ENCODE measurements at regions not wholly inside any gene's neighbourhood (a gene's known extent, or its start where the extent isn't known, plus 50 kb on each side); places are given as distances from the start of the nearest gene placed in this dataset.

DNA sequence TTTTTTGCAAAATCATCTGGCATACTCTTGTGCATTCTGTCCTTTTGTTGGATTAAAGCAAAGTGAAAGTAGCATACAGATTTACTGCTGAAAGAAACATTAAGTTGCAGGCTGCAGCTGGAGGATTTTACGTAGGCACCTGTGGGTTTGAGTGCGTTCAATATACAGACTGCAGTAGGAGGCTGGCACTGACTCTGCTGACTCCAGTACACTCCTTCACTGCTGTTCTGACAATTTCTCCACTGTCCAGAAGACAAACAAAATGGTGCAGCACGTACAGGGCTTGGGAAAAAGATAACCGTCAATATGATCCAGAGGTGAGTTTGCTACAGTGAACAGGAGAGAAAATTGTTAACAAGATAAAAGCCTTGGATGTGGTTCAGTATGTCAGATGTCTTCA, 73.3 kb downstream of the TANC2 start:
- POLR2A ChIA-PET, result no interaction called here
- no peaks in the 10 kb centered on the region for H3K27me3 ChIP-seq (ENCODE audit: control insufficient read depth, insufficient read depth, low read length)
- no peak for DNase-seq (ENCODE audit: low read depth)
- CTCF ChIA-PET, result interaction anchor here (1.8 kb wide), 1 partner anchor 8 kb away, joined by 6 read pairs; no protein-coding TSS in a partner anchor
- no peak overlapping the region for H3K4me3 ChIP-seq (ENCODE audit: low read depth, low read length)
- no peaks in the 10 kb centered on the region for H3K36me3 ChIP-seq (ENCODE audit: control insufficient read depth, insufficient read depth, low read length)
- TF ChIP-seq, protein P1, sequence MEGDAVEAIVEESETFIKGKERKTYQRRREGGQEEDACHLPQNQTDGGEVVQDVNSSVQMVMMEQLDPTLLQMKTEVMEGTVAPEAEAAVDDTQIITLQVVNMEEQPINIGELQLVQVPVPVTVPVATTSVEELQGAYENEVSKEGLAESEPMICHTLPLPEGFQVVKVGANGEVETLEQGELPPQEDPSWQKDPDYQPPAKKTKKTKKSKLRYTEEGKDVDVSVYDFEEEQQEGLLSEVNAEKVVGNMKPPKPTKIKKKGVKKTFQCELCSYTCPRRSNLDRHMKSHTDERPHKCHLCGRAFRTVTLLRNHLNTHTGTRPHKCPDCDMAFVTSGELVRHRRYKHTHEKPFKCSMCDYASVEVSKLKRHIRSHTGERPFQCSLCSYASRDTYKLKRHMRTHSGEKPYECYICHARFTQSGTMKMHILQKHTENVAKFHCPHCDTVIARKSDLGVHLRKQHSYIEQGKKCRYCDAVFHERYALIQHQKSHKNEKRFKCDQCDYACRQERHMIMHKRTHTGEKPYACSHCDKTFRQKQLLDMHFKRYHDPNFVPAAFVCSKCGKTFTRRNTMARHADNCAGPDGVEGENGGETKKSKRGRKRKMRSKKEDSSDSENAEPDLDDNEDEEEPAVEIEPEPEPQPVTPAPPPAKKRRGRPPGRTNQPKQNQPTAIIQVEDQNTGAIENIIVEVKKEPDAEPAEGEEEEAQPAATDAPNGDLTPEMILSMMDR (IDR thresholded peaks at IDR 0.05; ENCODE audit: insufficient read depth, low read depth, low read length), result no peak

DNA sequence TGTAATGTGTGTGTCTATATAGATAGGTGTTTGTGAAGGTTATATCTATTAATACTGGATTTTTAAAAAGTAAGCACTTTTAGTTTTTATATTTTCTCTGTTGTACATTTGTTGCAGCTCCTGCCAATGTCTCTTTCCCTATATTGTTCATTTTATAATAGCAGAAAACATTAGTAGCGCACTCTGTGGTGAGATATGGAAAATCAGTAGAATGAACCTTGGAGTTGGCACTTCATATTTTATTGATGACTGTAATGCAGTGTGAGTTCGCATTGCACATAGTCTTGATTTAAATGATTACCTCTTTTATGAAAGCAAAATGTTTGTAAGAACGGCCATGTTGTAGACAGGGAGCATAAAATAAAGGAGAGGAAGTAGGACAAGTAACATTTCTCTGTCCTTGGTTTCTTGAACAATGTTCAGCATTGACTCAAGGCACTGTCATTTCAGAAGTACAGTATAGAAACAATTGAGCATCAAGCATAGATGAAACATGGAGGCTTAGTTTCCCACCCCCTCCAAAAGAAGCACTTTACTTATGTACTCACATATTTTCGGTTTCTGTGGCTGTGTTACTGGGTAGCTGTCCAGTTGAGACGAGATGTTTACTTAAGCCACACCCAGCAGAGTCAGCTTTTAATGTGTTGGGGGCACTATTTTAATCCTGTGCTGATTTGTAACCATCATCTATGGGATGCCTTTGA, 74.0 kb downstream of the TANC2 start:
- DNase-seq (ENCODE audit: low read depth), result no peak
- ChIA-PET POLR2A (interaction anchor here (0.5 kb wide), 1 partner anchor 1465 kb away, joined by 3 read pairs; no protein-coding TSS in a partner anchor), CTCF (interaction anchor here (1.8 kb wide), 1 partner anchor 9 kb away, joined by 6 read pairs; no protein-coding TSS in a partner anchor)
- no peaks in the 10 kb centered on the region for H3K36me3 ChIP-seq (ENCODE audit: control insufficient read depth, insufficient read depth, low read length)
- no peak overlapping the region for H3K4me3 ChIP-seq (ENCODE audit: low read depth, low read length)
- TF ChIP-seq, protein P1 (IDR thresholded peaks at IDR 0.05; ENCODE audit: insufficient read depth, low read depth, low read length), result no peak
- H3K27me3 ChIP-seq (ENCODE audit: control insufficient read depth, insufficient read depth, low read length), result no peaks in the 10 kb centered on the region

DNA sequence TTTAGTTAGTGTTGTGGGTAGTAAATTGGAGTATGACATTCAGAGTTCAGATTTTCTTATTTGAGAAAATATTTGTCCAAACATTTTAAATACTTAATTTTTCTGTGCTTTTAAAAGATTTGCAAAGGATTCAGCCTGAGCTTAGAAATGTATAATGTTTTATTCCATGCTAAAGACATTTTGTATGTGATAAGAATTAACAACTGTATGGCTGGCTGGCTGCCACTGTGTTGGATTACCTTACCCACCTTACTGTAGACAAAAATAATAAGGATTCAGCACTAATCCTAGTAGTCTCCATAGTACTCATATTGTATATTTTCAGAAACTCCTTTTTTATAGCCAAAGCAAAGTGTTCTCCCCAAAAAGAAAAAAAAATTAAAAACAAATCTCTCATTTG, 74.8 kb downstream of the TANC2 start:
- ChIA-PET POLR2A (interaction anchor here (0.5 kb wide), 1 partner anchor 1464 kb away, joined by 3 read pairs; no protein-coding TSS in a partner anchor), CTCF (interaction anchor here (1.3 to 1.8 kb wide), 2 partner anchors 9 to 72 kb away, joined by 3 to 6 read pairs; no protein-coding TSS in a partner anchor)
- H3K4me3 ChIP-seq (ENCODE audit: low read depth, low read length), result no peak overlapping the region
- TF ChIP-seq, protein P1 (IDR thresholded peaks at IDR 0.05; ENCODE audit: insufficient read depth, low read depth, low read length), result no peak
- no peaks in the 10 kb centered on the region for H3K27me3 ChIP-seq (ENCODE audit: control insufficient read depth, insufficient read depth, low read length)
- no peaks in the 10 kb centered on the region for H3K36me3 ChIP-seq (ENCODE audit: control insufficient read depth, insufficient read depth, low read length)
- DNase-seq (ENCODE audit: low read depth), result no peak

DNA sequence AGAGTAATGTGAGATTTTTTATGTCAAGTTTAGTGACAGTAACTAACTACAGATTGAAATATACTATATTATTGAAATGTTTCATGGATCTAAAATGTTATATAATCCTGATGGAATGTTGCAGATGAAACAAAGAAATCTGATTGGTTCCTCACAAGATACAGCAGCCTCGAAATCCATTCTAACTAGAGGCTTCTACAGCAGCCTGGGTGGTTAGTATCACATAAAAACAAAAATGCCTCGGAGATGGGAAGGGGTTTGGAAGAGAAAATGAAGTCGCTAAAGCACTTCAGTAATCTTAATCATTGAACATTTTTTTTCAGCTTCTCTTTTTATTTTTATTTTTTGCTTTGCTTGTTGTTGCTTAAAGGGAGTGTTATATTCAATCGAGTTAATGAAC, 75.2 kb downstream of the TANC2 start:
- Histone ChIP-seq H3K4me3 (ENCODE audit: low read depth, low read length) (no peak overlapping the region), H3K36me3 (ENCODE audit: control insufficient read depth, insufficient read depth, low read length) (no peaks in the 10 kb centered on the region), H3K27me3 (ENCODE audit: control insufficient read depth, insufficient read depth, low read length) (no peaks in the 10 kb centered on the region)
- DNase-seq (ENCODE audit: low read depth), result no peak
- ChIA-PET POLR2A (no interaction called here), CTCF (interaction anchor here (1.3 kb wide), 1 partner anchor 72 kb away, joined by 3 read pairs; no protein-coding TSS in a partner anchor)
- TF ChIP-seq, protein P1 (IDR thresholded peaks at IDR 0.05; ENCODE audit: insufficient read depth, low read depth, low read length), result no peak

DNA sequence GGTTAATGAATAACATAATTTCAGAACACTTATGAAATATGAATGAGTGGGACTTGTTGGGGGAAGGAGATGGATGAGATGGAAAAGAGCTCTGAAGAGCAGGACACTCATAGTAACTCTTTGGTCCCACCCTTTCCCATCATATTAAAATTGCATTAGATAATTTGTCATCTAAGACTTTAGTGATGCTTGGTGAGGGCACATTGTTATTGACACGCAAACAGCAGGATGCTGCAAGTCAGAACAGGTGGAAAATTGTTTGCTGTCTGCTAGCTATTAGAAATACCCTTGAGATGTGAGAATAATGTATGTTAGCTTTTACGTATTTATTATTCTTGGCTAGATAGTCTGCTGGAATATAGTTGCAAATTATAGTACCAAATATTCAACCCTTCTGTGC, 75.7 kb downstream of the TANC2 start:
- TF ChIP-seq, protein P1 (IDR thresholded peaks at IDR 0.05; ENCODE audit: insufficient read depth, low read depth, low read length), result no peak

More for the DNA sequence above, 75.7 kb downstream of the TANC2 start:
- no peaks in the 10 kb centered on the region for H3K36me3 ChIP-seq (ENCODE audit: control insufficient read depth, insufficient read depth, low read length)
- H3K4me3 ChIP-seq (ENCODE audit: low read depth, low read length), result no peak overlapping the region
- ChIA-PET CTCF (interaction anchor here (1.3 kb wide), 1 partner anchor 72 kb away, joined by 3 read pairs; no protein-coding TSS in a partner anchor), POLR2A (no interaction called here)
- no peak for DNase-seq (ENCODE audit: low read depth)
- no peaks in the 10 kb centered on the region for H3K27me3 ChIP-seq (ENCODE audit: control insufficient read depth, insufficient read depth, low read length)

Data from BJ (cell line).